Keratinocyte (primary cell): ENCODE measurements at regions not wholly inside any gene's neighbourhood (a gene's known extent, or its start where the extent isn't known, plus 50 kb on each side); places are given as distances from the start of the nearest gene placed in this dataset.

ENCODE experiments used
- DNase-seq: peaks from one replicate; pipeline ENCODE4 v3.0.0-alpha.2; 2011; ENCODE audit warnings: low read depth, missing footprints, low spot score
- FAIRE-seq: peaks from 2 replicates; lab custom pipeline; 2011; peaks lifted over from hg19 to GRCh38; lab: Jason Lieb, UNC
- H2AFZ ChIP-seq: 2 replicates; pipeline ENCODE4 v1.6.0; 2012; ENCODE audit warnings: low read length, control low read depth, inconsistent platforms; ENCODE audit not compliant: control insufficient read depth
- H3K27ac ChIP-seq: 2 replicates; pipeline ENCODE4 v1.5.1; 2011; ENCODE audit warnings: low read length; ENCODE audit not compliant: control insufficient read depth, insufficient read depth
- H3K27me3 ChIP-seq: 3 replicates; pipeline ENCODE4 v1.6.0; 2011; ENCODE audit warnings: low read length; ENCODE audit not compliant: control insufficient read depth, insufficient read depth; ENCODE audit errors: extremely low read depth
- H3K36me3 ChIP-seq, 2 experiments: 2 replicates in 1 of 2; 3 replicates in 1 of 2; pipeline ENCODE4 v1.5.1; 2011; ENCODE audit warnings: low read length in 2 of 2, mild to moderate bottlenecking in 1 of 2; ENCODE audit not compliant: control insufficient read depth in 2 of 2, insufficient read depth in 2 of 2; ENCODE audit errors: extremely low read depth in 1 of 2
- H3K4me1 ChIP-seq: 3 replicates; pipeline ENCODE4 v1.5.1; 2011; ENCODE audit warnings: low read length; ENCODE audit not compliant: control insufficient read depth, insufficient read depth; ENCODE audit errors: extremely low read depth
- H3K4me2 ChIP-seq: 3 replicates; pipeline ENCODE4 v1.6.0; 2011; ENCODE audit warnings: low read depth, low read length; ENCODE audit not compliant: control insufficient read depth, insufficient read depth; ENCODE audit errors: extremely low read depth
- H3K4me3 ChIP-seq, 3 experiments: fragments of 200-600 bp in 1 of 3; sonication (generic) in 1 of 3; 2 replicates in 2 of 3; 3 replicates in 1 of 3; pipeline ENCODE4 v1.5.1; 2011 to 2016; ENCODE audit warnings: low read length in 3 of 3, mild to moderate bottlenecking in 3 of 3, control low read depth in 2 of 3, inconsistent platforms in 1 of 3, low read depth in 1 of 3, mixed read lengths in 1 of 3, mixed run types in 1 of 3, moderate library complexity in 1 of 3; ENCODE audit not compliant: control insufficient read depth in 2 of 3, insufficient read depth in 2 of 3; ENCODE audit errors: extremely low read depth in 1 of 3
- H3K79me2 ChIP-seq: 2 replicates; pipeline ENCODE4 v1.6.0; 2012; ENCODE audit warnings: low read length; ENCODE audit not compliant: control insufficient read depth, insufficient read depth
- H3K9ac ChIP-seq: 3 replicates; pipeline ENCODE4 v1.6.0; 2011; ENCODE audit warnings: low read length; ENCODE audit not compliant: control insufficient read depth, insufficient read depth; ENCODE audit errors: extremely low read depth
- H3K9me1 ChIP-seq: 3 replicates; pipeline ENCODE4 v1.6.0; 2011; ENCODE audit warnings: low read length; ENCODE audit not compliant: control insufficient read depth, insufficient read depth; ENCODE audit errors: extremely low read depth
- H3K9me3 ChIP-seq: 2 replicates; pipeline ENCODE4 v1.5.1; 2012; ENCODE audit warnings: low read depth, low read length; ENCODE audit not compliant: control insufficient read depth
- H4K20me1 ChIP-seq: 3 replicates; pipeline ENCODE4 v1.6.0; 2011; ENCODE audit warnings: low read length; ENCODE audit not compliant: control insufficient read depth, insufficient read depth; ENCODE audit errors: extremely low read depth
- EZH2 ChIP-seq: IDR thresholded peaks from one replicate; pipeline ENCODE4 v1.6.1; 2012; ENCODE audit warnings: inconsistent platforms, mild to moderate bottlenecking, low read length, moderate library complexity
- dilution Hi-C: fragments of 300-500 bp; cut with MboI; formaldehyde crosslinking; loops from one replicate; pipeline ENCODE4 v1.7.0; 2020; ENCODE audit warnings: low sequenced_read_pairs; ENCODE audit not compliant: extremely low pct_ligation_motif_present
- TF ChIP-seq, protein P1 (sequence below), 3 experiments: IDR thresholded peaks in 1 of 3; conservative IDR thresholded peaks in 1 of 3; optimal IDR thresholded peaks in 1 of 3; 2 replicates in 2 of 3; 3 replicates in 1 of 3; pipeline versions ENCODE3 to v1.5.1; 2011; ENCODE audit warnings: low read length in 3 of 3, mild to moderate bottlenecking in 3 of 3, moderate library complexity in 2 of 3, control low read depth in 1 of 3, inconsistent platforms in 1 of 3; ENCODE audit not compliant: insufficient read depth in 2 of 3; ENCODE audit errors: extremely low read depth in 1 of 3

DNA sequence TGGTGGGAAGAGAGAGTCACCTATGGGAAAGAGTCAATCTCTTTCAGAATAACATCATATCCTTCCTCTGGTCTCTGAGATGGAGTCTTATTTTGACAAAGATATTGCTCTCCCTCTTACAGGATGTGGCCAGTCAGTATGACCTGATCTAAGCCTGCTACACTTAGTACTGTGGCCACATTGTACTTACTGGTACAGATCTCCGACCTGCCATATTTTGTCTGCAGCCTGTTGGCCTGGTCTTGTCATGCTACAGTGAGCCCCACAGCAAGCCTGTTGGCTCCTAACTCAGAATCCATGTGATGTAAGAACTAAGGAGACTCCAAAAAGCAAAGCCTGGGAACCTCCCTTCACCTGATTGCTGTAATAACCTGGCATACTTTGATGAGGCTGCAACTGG is 377.8 kb downstream of the SFMBT2 start:
- DNase-seq (no peak), FAIRE-seq (no peak)
- no peak for TF ChIP-seq EZH2
- TF ChIP-seq, protein P1, sequence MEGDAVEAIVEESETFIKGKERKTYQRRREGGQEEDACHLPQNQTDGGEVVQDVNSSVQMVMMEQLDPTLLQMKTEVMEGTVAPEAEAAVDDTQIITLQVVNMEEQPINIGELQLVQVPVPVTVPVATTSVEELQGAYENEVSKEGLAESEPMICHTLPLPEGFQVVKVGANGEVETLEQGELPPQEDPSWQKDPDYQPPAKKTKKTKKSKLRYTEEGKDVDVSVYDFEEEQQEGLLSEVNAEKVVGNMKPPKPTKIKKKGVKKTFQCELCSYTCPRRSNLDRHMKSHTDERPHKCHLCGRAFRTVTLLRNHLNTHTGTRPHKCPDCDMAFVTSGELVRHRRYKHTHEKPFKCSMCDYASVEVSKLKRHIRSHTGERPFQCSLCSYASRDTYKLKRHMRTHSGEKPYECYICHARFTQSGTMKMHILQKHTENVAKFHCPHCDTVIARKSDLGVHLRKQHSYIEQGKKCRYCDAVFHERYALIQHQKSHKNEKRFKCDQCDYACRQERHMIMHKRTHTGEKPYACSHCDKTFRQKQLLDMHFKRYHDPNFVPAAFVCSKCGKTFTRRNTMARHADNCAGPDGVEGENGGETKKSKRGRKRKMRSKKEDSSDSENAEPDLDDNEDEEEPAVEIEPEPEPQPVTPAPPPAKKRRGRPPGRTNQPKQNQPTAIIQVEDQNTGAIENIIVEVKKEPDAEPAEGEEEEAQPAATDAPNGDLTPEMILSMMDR (optimal IDR thresholded peaks at IDR 0.05 in 1 of 3, IDR thresholded peaks at IDR 0.05 in 1 of 3, conservative IDR thresholded peaks at IDR 0.05 in 1 of 3; ENCODE audit: extremely low read depth in 1 of 3, insufficient read depth in 2 of 3, low read length in 3 of 3) = no peak
- Histone ChIP-seq H3K79me2 (no peaks in the 10 kb centered on the region), H3K4me1 (no peaks in the 10 kb centered on the region), H3K4me2 (no peak overlapping the region), H4K20me1 (no peaks in the 10 kb centered on the region), H3K9me1 (no peaks in the 10 kb centered on the region), H2AFZ (no peak overlapping the region), H3K9me3 (no peaks in the 10 kb centered on the region), H3K4me3 (no peak overlapping the region), H3K27me3 (no peaks in the 10 kb centered on the region), H3K36me3 (no peaks in the 10 kb centered on the region), H3K9ac (no peak overlapping the region), H3K27ac (no peak overlapping the region)
- dilution Hi-C loops = no loop called here

DNA sequence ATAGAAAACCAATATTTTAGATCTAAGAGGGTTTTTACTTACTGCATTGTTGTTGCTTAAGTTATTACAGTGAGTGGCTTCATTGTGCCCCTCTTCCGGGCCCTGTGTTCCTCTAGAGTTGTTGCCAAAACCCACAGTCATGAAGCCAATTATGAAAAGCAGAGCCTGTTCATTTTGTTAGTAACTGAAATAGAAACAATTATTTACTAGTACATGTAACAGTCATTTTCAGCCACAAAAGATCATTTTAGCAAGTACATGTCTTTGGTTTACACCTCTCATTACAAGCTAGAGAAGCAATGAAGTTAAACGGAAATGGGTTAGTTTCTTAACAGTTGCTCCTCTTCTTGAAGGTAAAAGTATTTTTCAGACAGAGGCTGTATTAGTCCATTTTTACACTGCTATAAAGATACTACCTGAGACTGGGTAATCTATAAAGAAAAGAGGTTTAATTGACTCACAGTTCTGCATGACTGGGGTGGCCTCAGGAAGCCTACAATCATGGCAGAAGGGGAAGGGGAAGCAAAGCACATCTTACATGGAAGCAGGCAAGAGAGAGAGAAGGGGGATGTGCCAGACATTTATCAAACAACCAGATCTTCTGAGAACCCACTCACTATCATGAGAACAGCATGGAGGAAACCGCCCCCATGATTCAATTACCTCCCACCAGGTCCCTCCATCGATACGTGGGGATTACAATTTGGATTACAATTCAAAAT is 380.5 kb downstream of the SFMBT2 start:
- H3K9ac ChIP-seq = no peak overlapping the region
- no peaks in the 10 kb centered on the region for H4K20me1 ChIP-seq
- no peak overlapping the region for H3K4me3 ChIP-seq
- dilution Hi-C loops = no loop called here
- no peak overlapping the region for H3K4me2 ChIP-seq
- TF ChIP-seq, protein P1 (optimal IDR thresholded peaks at IDR 0.05 in 1 of 3, IDR thresholded peaks at IDR 0.05 in 1 of 3, conservative IDR thresholded peaks at IDR 0.05 in 1 of 3; ENCODE audit: extremely low read depth in 1 of 3, insufficient read depth in 2 of 3, low read length in 3 of 3) = no peak
- no peak for TF ChIP-seq EZH2
- no peak for DNase-seq
- H3K27ac ChIP-seq = no peak overlapping the region
- no peaks in the 10 kb centered on the region for H3K36me3 ChIP-seq
- no peaks in the 10 kb centered on the region for H3K27me3 ChIP-seq
- no peaks in the 10 kb centered on the region for H3K79me2 ChIP-seq
- no peak overlapping the region for H2AFZ ChIP-seq
- no peaks in the 10 kb centered on the region for H3K9me1 ChIP-seq
- FAIRE-seq = no peak
- no peaks in the 10 kb centered on the region for H3K4me1 ChIP-seq
- H3K9me3 ChIP-seq = no peaks in the 10 kb centered on the region
